ENCODE measurements at regions not wholly inside any gene's neighbourhood (a gene's known extent, or its start where the extent isn't known, plus 50 kb on each side); places are given as distances from the start of the nearest gene placed in this dataset.
"Not testable (repeated sequence)": the region's sequence is repeated elsewhere in the genome, so short reads cannot be mapped to it uniquely, and the experiment has no call there.

DNA sequence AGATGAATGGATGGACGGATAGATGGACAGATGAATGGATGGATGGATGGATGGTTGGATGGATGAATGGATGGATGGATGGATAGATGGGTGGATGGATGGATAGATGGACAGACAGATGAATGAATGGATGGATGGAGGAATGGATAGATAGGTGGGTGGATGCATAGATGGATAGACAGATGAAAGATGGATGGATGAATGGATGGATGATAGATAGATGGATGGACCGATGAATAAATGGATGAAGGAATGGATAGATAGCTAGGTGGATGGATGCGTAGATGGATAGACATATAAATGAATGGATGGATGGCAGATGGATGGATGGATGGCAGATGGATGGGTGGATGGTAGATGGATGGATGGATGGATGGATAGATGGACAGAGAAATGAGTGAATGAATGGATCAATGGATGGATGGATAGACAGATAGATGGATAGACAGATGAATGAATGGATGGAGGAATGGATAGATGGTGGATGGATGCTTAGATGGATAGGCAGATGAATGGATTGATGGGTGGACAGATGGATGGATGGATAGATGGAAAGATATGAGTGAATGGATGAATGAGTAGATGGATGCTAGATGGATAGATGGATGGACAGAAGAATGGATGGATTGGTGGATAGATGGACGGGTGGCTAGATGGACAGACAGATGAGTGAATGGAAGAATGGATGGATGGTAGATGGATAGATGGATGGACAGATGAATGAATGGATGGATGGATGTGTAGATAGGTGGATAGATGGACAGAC lies 167.9 kb downstream of the TRIM43 start:
- Histone ChIP-seq H3K9me3 (ENCODE audit: low read depth, low read length, poor library complexity, severe bottlenecking) (no peaks in the 10 kb centered on the region), H3K4me3 (ENCODE audit: low read depth, low read length, poor library complexity, severe bottlenecking) (no peak overlapping the region), H3K36me3 (ENCODE audit: insufficient read depth, low read length, poor library complexity, severe bottlenecking) (no peaks in the 10 kb centered on the region), H3K27ac (ENCODE audit: low read depth, low read length, poor library complexity, severe bottlenecking) (no peak overlapping the region), H3K27me3 (replicated peaks; ENCODE audit: insufficient read depth, low read depth, low read length, poor library complexity) (no peaks in the 10 kb centered on the region), H3K4me1 (ENCODE audit: insufficient read depth, low read length, poor library complexity, severe bottlenecking) (no peaks in the 10 kb centered on the region)
- no peak for TF ChIP-seq EZH2 (IDR thresholded peaks at IDR 0.05; ENCODE audit: borderline replicate concordance, low read depth, low read length, poor library complexity, severe bottlenecking)
- TF ChIP-seq, protein P1, sequence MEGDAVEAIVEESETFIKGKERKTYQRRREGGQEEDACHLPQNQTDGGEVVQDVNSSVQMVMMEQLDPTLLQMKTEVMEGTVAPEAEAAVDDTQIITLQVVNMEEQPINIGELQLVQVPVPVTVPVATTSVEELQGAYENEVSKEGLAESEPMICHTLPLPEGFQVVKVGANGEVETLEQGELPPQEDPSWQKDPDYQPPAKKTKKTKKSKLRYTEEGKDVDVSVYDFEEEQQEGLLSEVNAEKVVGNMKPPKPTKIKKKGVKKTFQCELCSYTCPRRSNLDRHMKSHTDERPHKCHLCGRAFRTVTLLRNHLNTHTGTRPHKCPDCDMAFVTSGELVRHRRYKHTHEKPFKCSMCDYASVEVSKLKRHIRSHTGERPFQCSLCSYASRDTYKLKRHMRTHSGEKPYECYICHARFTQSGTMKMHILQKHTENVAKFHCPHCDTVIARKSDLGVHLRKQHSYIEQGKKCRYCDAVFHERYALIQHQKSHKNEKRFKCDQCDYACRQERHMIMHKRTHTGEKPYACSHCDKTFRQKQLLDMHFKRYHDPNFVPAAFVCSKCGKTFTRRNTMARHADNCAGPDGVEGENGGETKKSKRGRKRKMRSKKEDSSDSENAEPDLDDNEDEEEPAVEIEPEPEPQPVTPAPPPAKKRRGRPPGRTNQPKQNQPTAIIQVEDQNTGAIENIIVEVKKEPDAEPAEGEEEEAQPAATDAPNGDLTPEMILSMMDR (conservative IDR thresholded peaks at IDR 0.05; ENCODE audit: low read depth, low read length) = no peak
- ChIA-PET CTCF (no interaction called here), POLR2A (ENCODE audit: low non-redundant PET) (no interaction called here)
- no peak for DNase-seq (ENCODE audit: low spot score)
- intact Hi-C loops (cut with micrococcal nuclease; ENCODE audit: unreplicated experiment) = no loop called here
- BruUV-seq (replicated peaks) = no TSS peak

DNA sequence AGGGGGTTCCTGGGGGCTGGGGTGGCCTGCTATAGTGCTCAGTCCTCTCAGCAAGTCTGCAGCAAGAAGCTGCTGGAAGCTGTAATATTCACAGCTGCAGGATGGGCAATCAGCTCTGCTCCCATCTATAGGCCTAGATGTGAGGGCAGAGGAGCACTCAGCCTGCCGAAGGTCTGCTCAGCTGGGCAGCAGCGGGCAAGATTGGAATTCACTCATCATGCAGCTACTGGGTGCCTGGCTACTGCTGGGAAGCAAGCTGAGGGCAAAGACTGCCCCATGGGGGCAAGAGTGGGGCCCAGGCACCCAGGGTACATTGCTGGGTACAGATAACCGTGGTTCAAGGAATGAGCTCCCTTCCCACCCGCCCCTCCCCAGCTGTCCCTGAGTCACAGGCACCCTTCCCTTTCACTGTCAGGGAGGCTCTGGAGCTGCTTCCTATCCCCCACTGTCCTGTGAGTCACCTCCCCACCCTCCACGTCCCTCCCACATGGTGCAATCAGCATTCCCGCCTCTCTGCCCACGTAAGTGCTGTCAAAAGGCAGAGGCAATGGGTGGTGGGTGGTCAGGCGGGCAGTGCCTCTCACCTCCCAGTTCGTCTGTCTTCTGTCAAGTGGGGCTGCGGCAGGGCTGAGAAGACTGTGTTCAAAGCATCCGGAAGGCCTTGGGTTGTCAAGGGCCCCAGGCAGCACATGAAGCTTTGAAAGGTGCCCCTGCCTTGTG lies 169.2 kb downstream of the TRIM43 start:
- no peak overlapping the region for H3K4me3 ChIP-seq (ENCODE audit: low read depth, low read length, poor library complexity, severe bottlenecking)
- DNase-seq (ENCODE audit: low spot score) = peak; percentile 47
- CTCF ChIA-PET = no interaction called here

DNA sequence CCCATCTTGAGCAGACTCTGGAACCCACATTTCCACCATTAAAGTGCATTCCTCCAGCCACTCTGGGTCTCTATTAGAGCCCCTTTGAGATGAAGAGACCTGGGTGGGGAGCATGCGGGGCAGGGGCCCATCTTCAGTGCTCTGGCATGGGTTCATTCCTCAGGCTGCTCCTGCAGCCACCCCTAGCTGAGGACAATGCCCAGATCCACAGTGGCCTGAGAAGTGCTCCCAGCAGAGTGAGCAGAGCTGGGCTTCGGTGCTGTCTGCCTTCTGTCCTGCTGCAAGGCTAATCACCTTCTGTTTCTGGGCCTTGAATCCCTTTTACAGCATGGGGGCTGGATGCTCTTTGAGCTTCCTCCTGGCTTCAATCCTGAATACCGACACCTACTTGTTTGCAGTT lies 169.8 kb downstream of the TRIM43 start:
- BruUV-seq (replicated peaks) = no TSS peak
- POLR2A ChIA-PET (ENCODE audit: low non-redundant PET) = no interaction called here

More for the DNA sequence above, 169.2 kb downstream of the TRIM43 start:
- H3K27ac ChIP-seq (ENCODE audit: low read depth, low read length, poor library complexity, severe bottlenecking) = no peak overlapping the region
- H3K36me3 ChIP-seq (ENCODE audit: insufficient read depth, low read length, poor library complexity, severe bottlenecking) = no peaks in the 10 kb centered on the region
- H3K27me3 ChIP-seq (replicated peaks; ENCODE audit: insufficient read depth, low read depth, low read length, poor library complexity) = no peaks in the 10 kb centered on the region
- no peaks in the 10 kb centered on the region for H3K9me3 ChIP-seq (ENCODE audit: low read depth, low read length, poor library complexity, severe bottlenecking)
- no peaks in the 10 kb centered on the region for H3K4me1 ChIP-seq (ENCODE audit: insufficient read depth, low read length, poor library complexity, severe bottlenecking)
- intact Hi-C loops (cut with micrococcal nuclease; ENCODE audit: unreplicated experiment) = no loop called here
- TF ChIP-seq EZH2 (IDR thresholded peaks at IDR 0.05; ENCODE audit: borderline replicate concordance, low read depth, low read length, poor library complexity, severe bottlenecking) = no peak
- TF ChIP-seq, protein P1 (conservative IDR thresholded peaks at IDR 0.05; ENCODE audit: low read depth, low read length) = no peak
- BruUV-seq (replicated peaks) = no TSS peak
- POLR2A ChIA-PET (ENCODE audit: low non-redundant PET) = no interaction called here

DNA sequence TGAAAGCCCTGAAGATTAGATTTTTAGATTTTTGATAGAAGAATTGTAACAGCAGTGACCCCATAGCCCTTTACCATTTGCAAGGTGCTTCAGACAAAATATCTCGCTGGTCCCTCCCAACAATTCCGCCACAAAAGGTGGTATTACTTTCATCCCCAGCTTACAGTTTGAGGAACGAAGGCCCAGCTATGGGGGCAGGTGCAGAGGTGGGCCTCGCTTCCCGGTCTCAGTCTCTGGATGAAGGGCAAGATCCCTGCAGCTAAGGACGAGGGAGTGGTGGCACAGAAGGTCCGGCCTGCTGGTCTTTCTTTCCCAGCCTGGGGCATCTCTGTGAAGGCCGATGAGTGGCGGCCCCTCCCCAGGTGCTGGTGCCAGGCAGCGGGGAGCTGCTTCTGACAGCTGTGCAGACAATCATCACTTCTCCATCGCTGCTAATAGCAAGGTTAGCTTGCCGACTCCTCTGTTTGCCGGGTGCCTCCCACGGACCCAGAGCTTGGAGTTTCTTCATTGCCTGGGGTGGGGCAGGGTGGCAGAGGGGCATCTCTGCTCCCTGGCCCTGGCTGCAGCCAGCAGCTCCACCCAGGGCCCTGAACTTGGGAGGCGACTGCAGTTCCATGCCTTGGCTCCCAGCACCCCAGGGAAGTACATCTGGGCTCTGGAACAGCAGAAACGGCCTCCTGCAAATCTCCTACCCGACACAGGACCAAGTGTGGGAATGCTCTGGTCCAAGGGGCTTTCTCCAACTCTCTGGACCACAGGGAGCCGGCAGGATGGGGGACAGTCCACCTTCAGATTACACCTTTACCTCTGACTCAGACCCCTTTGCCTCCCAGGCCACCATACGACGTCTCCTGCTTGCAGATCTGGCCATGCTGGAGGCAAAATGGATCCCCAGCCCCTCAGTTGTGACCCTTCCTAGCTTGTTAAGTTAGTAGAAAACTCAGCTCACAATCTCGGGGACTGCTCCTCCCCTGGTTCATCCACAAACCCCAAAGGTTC lies 170.5 kb downstream of the TRIM43 start:
- H3K27ac ChIP-seq (ENCODE audit: low read depth, low read length, poor library complexity, severe bottlenecking); H3K4me1 ChIP-seq (ENCODE audit: insufficient read depth, low read length, poor library complexity, severe bottlenecking); H3K9me3 ChIP-seq (ENCODE audit: low read depth, low read length, poor library complexity, severe bottlenecking); H3K36me3 ChIP-seq (ENCODE audit: insufficient read depth, low read length, poor library complexity, severe bottlenecking); H3K27me3 ChIP-seq (replicated peaks; ENCODE audit: insufficient read depth, low read depth, low read length, poor library complexity); CTCF ChIA-PET; BruUV-seq (replicated peaks); intact Hi-C loops (cut with micrococcal nuclease; ENCODE audit: unreplicated experiment); DNase-seq (ENCODE audit: low spot score); POLR2A ChIA-PET (ENCODE audit: low non-redundant PET); H3K4me3 ChIP-seq (ENCODE audit: low read depth, low read length, poor library complexity, severe bottlenecking): not testable (repeated sequence)

More for the DNA sequence above, 169.8 kb downstream of the TRIM43 start:
- Histone ChIP-seq H3K36me3 (ENCODE audit: insufficient read depth, low read length, poor library complexity, severe bottlenecking) (no peaks in the 10 kb centered on the region), H3K4me3 (ENCODE audit: low read depth, low read length, poor library complexity, severe bottlenecking) (no peak overlapping the region), H3K9me3 (ENCODE audit: low read depth, low read length, poor library complexity, severe bottlenecking) (no peaks in the 10 kb centered on the region), H3K27me3 (replicated peaks; ENCODE audit: insufficient read depth, low read depth, low read length, poor library complexity) (no peaks in the 10 kb centered on the region), H3K27ac (ENCODE audit: low read depth, low read length, poor library complexity, severe bottlenecking) (no peak overlapping the region), H3K4me1 (ENCODE audit: insufficient read depth, low read length, poor library complexity, severe bottlenecking) (no peaks in the 10 kb centered on the region)
- intact Hi-C loops (cut with micrococcal nuclease; ENCODE audit: unreplicated experiment) = no loop called here
- DNase-seq (ENCODE audit: low spot score) = no peak
- CTCF ChIA-PET = no interaction called here
- TF ChIP-seq, protein P1 (conservative IDR thresholded peaks at IDR 0.05; ENCODE audit: low read depth, low read length) = no peak
- TF ChIP-seq EZH2 (IDR thresholded peaks at IDR 0.05; ENCODE audit: borderline replicate concordance, low read depth, low read length, poor library complexity, severe bottlenecking) = no peak

Data from A673 (cell line).